HEK293 (cell line): ENCODE measurements at regions not wholly inside any gene's neighbourhood (a gene's known extent, or its start where the extent isn't known, plus 50 kb on each side); places are given as distances from the start of the nearest gene placed in this dataset.

Experiments
- CTCF ChIA-PET: fragments of 350-600 bp; formaldehyde crosslinking; extraction: SDS; loops from one replicate; lab custom pipeline; 2021; ENCODE audit warnings: antibody characterized with exemption; lab: Yijun Ruan, JAX
- POLR2A ChIA-PET: fragments of 300-600 bp; formaldehyde crosslinking; extraction: SDS; loops from one replicate; lab custom pipeline; 2020; ENCODE audit warnings: antibody characterized with exemption, inconsistent platforms; lab: Yijun Ruan, JAX
- H3K27ac ChIP-seq: fragments of 200-500 bp; sonication (Bioruptor generic); 2 replicates; pipeline ENCODE4 v1.5.1; 2014; ENCODE audit warnings: low read depth, low read length, control low read depth, inconsistent platforms; ENCODE audit errors: extremely low read depth
- H3K36me3 ChIP-seq, 2 experiments: fragments of 200-500 bp in 1 of 2; sonication (Bioruptor generic) in 1 of 2; 1 replicate in 1 of 2; 2 replicates in 1 of 2; pipeline ENCODE4 v1.5.1; 2014 to 2017; ENCODE audit warnings: inconsistent platforms in 2 of 2, low read length in 2 of 2; ENCODE audit not compliant: control insufficient read depth in 2 of 2, insufficient read depth in 1 of 2
- H3K4me1 ChIP-seq: fragments of 200-500 bp; sonication (Bioruptor generic); 2 replicates; pipeline ENCODE4 v1.5.1; 2014; ENCODE audit warnings: mild to moderate bottlenecking, low read length, inconsistent platforms; ENCODE audit not compliant: control insufficient read depth, insufficient read depth
- H3K4me3 ChIP-seq: 2 replicates; pipeline ENCODE4 v1.5.1; 2011; ENCODE audit warnings: low read depth, mild to moderate bottlenecking, control low read depth, low read length, moderate library complexity
- H3K9me3 ChIP-seq: fragments of 200-500 bp; sonication (Bioruptor generic); 2 replicates; pipeline ENCODE4 v1.5.1; 2014; ENCODE audit warnings: low read depth, low read length, inconsistent platforms; ENCODE audit not compliant: control insufficient read depth, insufficient read depth
- GLI2 ChIP-seq: fragments of 450-650 bp; formaldehyde crosslinking; IDR thresholded peaks from 2 replicates; pipeline ENCODE4; 2017; ENCODE audit warnings: missing biosample characterization, missing genetic modification characterization, low read depth, borderline replicate concordance
- GLI4 ChIP-seq: fragments of 450-650 bp; formaldehyde crosslinking; IDR thresholded peaks from 2 replicates; pipeline ENCODE4 v1.5.1; 2016; ENCODE audit warnings: missing biosample characterization, missing genetic modification characterization
- HOXA7 ChIP-seq: sonication (generic); formaldehyde crosslinking; IDR thresholded peaks from 2 replicates; pipeline ENCODE4 v1.8.1; 2022; ENCODE audit warnings: missing genetic modification reagents, borderline replicate concordance
- HOXC10 ChIP-seq: sonication (generic); formaldehyde crosslinking; IDR thresholded peaks from 2 replicates; pipeline ENCODE4 v1.8.1; 2023; ENCODE audit warnings: mild to moderate bottlenecking, missing genetic modification reagents
- PATZ1 ChIP-seq: fragments of 450-650 bp; formaldehyde crosslinking; IDR thresholded peaks from 2 replicates; pipeline ENCODE4 v1.5.1; 2016; ENCODE audit warnings: missing biosample characterization, missing genetic modification characterization
- SCRT2 ChIP-seq: fragments of 450-650 bp; formaldehyde crosslinking; IDR thresholded peaks from 2 replicates; pipeline ENCODE4 v1.5.1; 2016; ENCODE audit warnings: missing biosample characterization, missing genetic modification characterization
- SP3 ChIP-seq: fragments of 450-650 bp; formaldehyde crosslinking; IDR thresholded peaks from 2 replicates; pipeline ENCODE4 v1.5.1; 2016; ENCODE audit warnings: missing biosample characterization, missing genetic modification characterization
- ZBTB49 ChIP-seq: fragments of 450-650 bp; formaldehyde crosslinking; IDR thresholded peaks from 2 replicates; pipeline ENCODE4 v1.5.1; 2016; ENCODE audit warnings: missing biosample characterization, missing genetic modification characterization, low read depth
- ZFP69B ChIP-seq: fragments of 450-650 bp; formaldehyde crosslinking; IDR thresholded peaks from 2 replicates; pipeline ENCODE4 v1.5.1; 2016; ENCODE audit warnings: missing biosample characterization, missing genetic modification characterization
- ZNF10 ChIP-seq: fragments of 450-650 bp; formaldehyde crosslinking; IDR thresholded peaks from 2 replicates; pipeline ENCODE4 v1.5.1; 2017; ENCODE audit warnings: missing biosample characterization, missing genetic modification characterization
- ZNF2 ChIP-seq: fragments of 450-650 bp; formaldehyde crosslinking; IDR thresholded peaks from 2 replicates; pipeline ENCODE4 v1.5.1; 2016; ENCODE audit warnings: missing biosample characterization, missing genetic modification characterization
- ZNF202 ChIP-seq: fragments of 450-650 bp; formaldehyde crosslinking; IDR thresholded peaks from 2 replicates; pipeline ENCODE4 v1.5.1; 2016; ENCODE audit warnings: missing biosample characterization, missing genetic modification characterization, borderline replicate concordance
- ZNF23 ChIP-seq: fragments of 450-650 bp; formaldehyde crosslinking; IDR thresholded peaks from 2 replicates; pipeline ENCODE4 v1.5.1; 2016; ENCODE audit warnings: missing biosample characterization, missing genetic modification characterization, borderline replicate concordance
- ZNF280C ChIP-seq: fragments of 450-650 bp; formaldehyde crosslinking; IDR thresholded peaks from 2 replicates; pipeline ENCODE4 v1.5.1; 2016; ENCODE audit warnings: missing biosample characterization, missing genetic modification characterization
- ZNF366 ChIP-seq: fragments of 450-650 bp; formaldehyde crosslinking; conservative IDR thresholded peaks from 2 replicates; pipeline ENCODE4 v1.5.1; 2016; ENCODE audit warnings: missing biosample characterization, missing genetic modification characterization
- ZNF394 ChIP-seq: fragments of 450-650 bp; formaldehyde crosslinking; IDR thresholded peaks from 2 replicates; pipeline ENCODE4 v1.5.1; 2016; ENCODE audit warnings: missing biosample characterization, missing genetic modification characterization, mild to moderate bottlenecking, moderate library complexity, borderline replicate concordance
- ZNF626 ChIP-seq: fragments of 450-650 bp; sonication (Bioruptor Pico); formaldehyde crosslinking; IDR thresholded peaks from 2 replicates; pipeline ENCODE4 v1.5.1; 2018; ENCODE audit warnings: missing biosample characterization, missing genetic modification characterization, inconsistent platforms
- ZNF664 ChIP-seq: fragments of 450-650 bp; formaldehyde crosslinking; IDR thresholded peaks from 2 replicates; pipeline ENCODE4 v1.5.1; 2016; ENCODE audit warnings: missing biosample characterization, missing genetic modification characterization
- ZSCAN16 ChIP-seq: fragments of 450-650 bp; formaldehyde crosslinking; IDR thresholded peaks from 2 replicates; pipeline ENCODE4 v1.5.1; 2016; ENCODE audit warnings: missing biosample characterization, missing genetic modification characterization
- ZSCAN4 ChIP-seq: fragments of 450-650 bp; formaldehyde crosslinking; IDR thresholded peaks from 2 replicates; pipeline ENCODE4 v1.5.1; 2017; ENCODE audit warnings: missing biosample characterization, missing genetic modification characterization
- TF ChIP-seq, protein P1 (sequence below): fragments of 450-650 bp; formaldehyde crosslinking; IDR thresholded peaks from 2 replicates; pipeline ENCODE4 v1.5.1; 2016; ENCODE audit warnings: missing biosample characterization, missing genetic modification characterization
- TF ChIP-seq, protein P2 (sequence below): fragments of 450-650 bp; formaldehyde crosslinking; IDR thresholded peaks from 2 replicates; pipeline ENCODE4 v1.5.1; 2016; ENCODE audit warnings: missing biosample characterization, missing genetic modification characterization

- TF ChIP-seq, protein P1, sequence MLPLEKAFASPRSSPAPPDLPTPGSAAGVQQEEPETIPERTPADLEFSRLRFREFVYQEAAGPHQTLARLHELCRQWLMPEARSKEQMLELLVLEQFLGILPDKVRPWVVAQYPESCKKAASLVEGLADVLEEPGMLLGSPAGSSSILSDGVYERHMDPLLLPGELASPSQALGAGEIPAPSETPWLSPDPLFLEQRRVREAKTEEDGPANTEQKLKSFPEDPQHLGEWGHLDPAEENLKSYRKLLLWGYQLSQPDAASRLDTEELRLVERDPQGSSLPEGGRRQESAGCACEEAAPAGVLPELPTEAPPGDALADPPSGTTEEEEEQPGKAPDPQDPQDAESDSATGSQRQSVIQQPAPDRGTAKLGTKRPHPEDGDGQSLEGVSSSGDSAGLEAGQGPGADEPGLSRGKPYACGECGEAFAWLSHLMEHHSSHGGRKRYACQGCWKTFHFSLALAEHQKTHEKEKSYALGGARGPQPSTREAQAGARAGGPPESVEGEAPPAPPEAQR (tag by site-specific recombination): no peak
- TF ChIP-seq ZNF366: no peak
- no peak for TF ChIP-seq SP3 (tag by site-specific recombination)
- TF ChIP-seq GLI4 (tag by site-specific recombination): no peak
These were observed 66.3 kb upstream of the HS6ST1 start (continued) for GRCh38 chr2:128384956-128385355.

DNA sequence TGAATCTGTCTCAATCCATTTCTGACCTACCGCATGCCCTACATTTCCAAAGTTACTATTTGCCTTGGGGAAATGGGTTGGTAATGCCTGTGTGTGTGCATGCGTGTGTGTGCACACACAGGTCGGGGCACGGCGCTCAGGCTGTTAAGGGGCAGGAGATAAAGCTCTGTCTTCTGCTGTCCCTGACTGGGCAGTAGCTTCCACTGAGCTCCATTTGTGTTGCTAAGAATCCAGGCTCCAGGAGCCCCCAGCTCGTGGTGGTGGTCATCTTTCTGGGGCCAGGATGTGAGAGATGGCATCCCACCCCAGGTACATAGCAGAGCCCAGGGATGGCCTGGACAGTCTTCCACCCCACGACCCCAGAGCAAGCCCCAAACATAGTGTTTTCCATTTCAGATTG lies 66.7 kb upstream of the HS6ST1 start:
- Histone ChIP-seq H3K4me3 (no peak overlapping the region), H3K4me1 (no peaks in the 10 kb centered on the region), H3K9me3 (no peaks in the 10 kb centered on the region), H3K36me3 (no peaks in the 10 kb centered on the region), H3K27ac (no peak overlapping the region)
- POLR2A ChIA-PET: no interaction called here
- CTCF ChIA-PET: interaction anchor here (0.5 to 1.1 kb wide), 3 partner anchors 9 to 1917 kb away, joined by 3 read pairs; no protein-coding TSS in a partner anchor
- TF ChIP-seq ZBTB49 (tag by site-specific recombination) (no peak), ZSCAN16 (no peak), ZNF664 (tag by site-specific recombination) (no peak), ZNF10 (no peak), ZNF202 (tag by site-specific recombination) (no peak), ZNF366 (no peak), ZNF280C (tag by site-specific recombination) (no peak)

DNA sequence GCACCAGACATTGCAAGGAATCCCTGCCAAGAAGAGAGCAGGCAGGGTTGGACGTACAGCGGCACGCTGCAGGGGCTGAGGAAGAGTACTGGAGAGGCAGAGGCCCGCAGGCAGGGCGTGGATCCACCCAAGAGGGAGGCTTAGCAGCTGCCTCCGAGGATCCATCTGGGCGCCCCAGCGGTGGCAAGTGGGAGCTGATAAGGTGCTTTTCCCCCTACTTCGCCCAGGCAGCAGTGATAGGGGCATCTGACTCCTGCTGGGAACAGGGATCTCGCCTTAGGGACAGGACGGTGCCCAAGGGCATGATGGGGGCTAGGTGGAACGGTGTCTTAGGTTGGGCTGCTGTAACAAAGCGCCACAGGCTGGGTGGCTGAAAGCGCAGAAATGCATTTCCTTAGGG lies 67.4 kb upstream of the HS6ST1 start:
- no peak overlapping the region for H3K4me3 ChIP-seq
- H3K36me3 ChIP-seq: no peaks in the 10 kb centered on the region
- ChIA-PET POLR2A (no interaction called here), CTCF (interaction anchor here (1.1 kb wide), 1 partner anchor 8 kb away, joined by 3 read pairs; no protein-coding TSS in a partner anchor)
- no peaks in the 10 kb centered on the region for H3K9me3 ChIP-seq
- H3K4me1 ChIP-seq: no peaks in the 10 kb centered on the region
- H3K27ac ChIP-seq: no peak overlapping the region
- TF ChIP-seq ZFP69B (no peak), GLI2 (tag by site-specific recombination) (no peak), ZNF394 (no peak), ZNF23 (tag by site-specific recombination) (no peak), ZSCAN4 (no peak), ZNF2 (tag by site-specific recombination) (no peak), SCRT2 (tag by site-specific recombination) (no peak), HOXC10 (no peak), ZNF626 (tag by site-specific recombination) (no peak), HOXA7 (CRISPR knock-in tag) (no peak), PATZ1 (tag by site-specific recombination) (no peak)
- TF ChIP-seq, protein P2, sequence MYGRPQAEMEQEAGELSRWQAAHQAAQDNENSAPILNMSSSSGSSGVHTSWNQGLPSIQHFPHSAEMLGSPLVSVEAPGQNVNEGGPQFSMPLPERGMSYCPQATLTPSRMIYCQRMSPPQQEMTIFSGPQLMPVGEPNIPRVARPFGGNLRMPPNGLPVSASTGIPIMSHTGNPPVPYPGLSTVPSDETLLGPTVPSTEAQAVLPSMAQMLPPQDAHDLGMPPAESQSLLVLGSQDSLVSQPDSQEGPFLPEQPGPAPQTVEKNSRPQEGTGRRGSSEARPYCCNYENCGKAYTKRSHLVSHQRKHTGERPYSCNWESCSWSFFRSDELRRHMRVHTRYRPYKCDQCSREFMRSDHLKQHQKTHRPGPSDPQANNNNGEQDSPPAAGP (tag by site-specific recombination): no peak
